ENCODE measurements at regions not wholly inside any gene's neighbourhood (a gene's known extent, or its start where the extent isn't known, plus 50 kb on each side); places are given as distances from the start of the nearest gene placed in this dataset.
"Not testable (repeated sequence)": the region's sequence is repeated elsewhere in the genome, so short reads cannot be mapped to it uniquely, and the experiment has no call there.

DNA sequence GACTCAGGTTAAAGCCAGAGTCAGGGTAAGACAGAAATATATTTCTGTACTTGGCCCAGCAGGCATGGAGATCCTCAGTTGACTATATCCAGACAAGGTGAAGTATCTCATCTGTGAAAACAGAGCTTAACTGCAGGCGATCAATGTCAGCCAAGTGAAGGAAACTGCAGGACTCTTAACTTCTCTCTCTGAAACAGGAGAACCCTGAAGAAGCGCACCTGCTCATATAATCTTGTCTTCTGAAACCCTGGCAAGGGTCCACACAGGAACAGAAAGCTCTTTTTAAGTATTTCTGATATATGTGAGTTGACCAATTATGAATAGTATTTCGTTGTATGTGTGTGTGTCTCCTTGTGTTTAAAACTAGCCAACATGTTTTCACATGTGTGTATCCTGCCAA is 504.8 kb upstream of the SLITRK5 start:
- H3K4me3 ChIP-seq = no peak overlapping the region
- TF ChIP-seq EZH2 (IDR thresholded peaks at IDR 0.05) = no peak
- no peak for TF ChIP-seq FOXP2 (optimal IDR thresholded peaks at IDR 0.05; ENCODE audit: control extremely low read depth, extremely low read length, insufficient read depth)
- TF ChIP-seq POLR2AphosphoS5 (IDR thresholded peaks at IDR 0.05; ENCODE audit: borderline replicate concordance, low read depth, low read length) = no peak
- DNase-seq (ENCODE audit: low read depth, low spot score) = no peak
- H3K9ac ChIP-seq (ENCODE audit: insufficient read length) = no peak overlapping the region
- no peaks in the 10 kb centered on the region for H3K36me3 ChIP-seq (ENCODE audit: insufficient read depth, low read length)
- no peaks in the 10 kb centered on the region for H3K9me3 ChIP-seq (ENCODE audit: low read depth, low read length)
- H3K27ac ChIP-seq = no peak overlapping the region

DNA sequence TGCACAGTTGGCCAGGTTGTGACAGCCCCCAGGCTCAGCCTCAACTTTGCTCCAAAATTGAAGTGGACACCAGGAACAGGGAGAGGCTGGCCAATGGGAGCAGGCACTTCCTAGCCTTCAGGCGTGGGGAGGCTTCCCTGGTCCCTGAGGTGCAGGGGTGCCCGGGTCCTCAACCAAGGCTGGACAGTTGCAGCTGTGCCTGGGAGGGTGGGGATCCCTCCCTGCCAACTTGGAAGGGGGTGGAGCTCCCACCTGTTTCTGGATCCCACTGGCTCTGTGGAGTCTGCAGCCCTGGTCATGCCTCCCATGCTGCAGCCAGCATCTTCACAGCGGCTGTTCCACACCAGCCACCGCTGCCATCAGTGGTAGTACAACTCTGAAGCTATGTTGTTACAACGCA is 502.8 kb upstream of the SLITRK5 start:
- no peak overlapping the region for H3K4me3 ChIP-seq
- no peak for TF ChIP-seq POLR2AphosphoS5 (IDR thresholded peaks at IDR 0.05; ENCODE audit: borderline replicate concordance, low read depth, low read length)
- TF ChIP-seq EZH2 (IDR thresholded peaks at IDR 0.05) = no peak
- no peak for TF ChIP-seq FOXP2 (optimal IDR thresholded peaks at IDR 0.05; ENCODE audit: control extremely low read depth, extremely low read length, insufficient read depth)
- no peak overlapping the region for H3K27ac ChIP-seq
- no peak overlapping the region for H3K9ac ChIP-seq (ENCODE audit: insufficient read length)
- H3K36me3 ChIP-seq (ENCODE audit: insufficient read depth, low read length) = no peaks in the 10 kb centered on the region
- no peak for DNase-seq (ENCODE audit: low read depth, low spot score)
- no peaks in the 10 kb centered on the region for H3K9me3 ChIP-seq (ENCODE audit: low read depth, low read length)

GRCh38 chr13:87169337-87169736 is 501.8 kb upstream of the SLITRK5 start:
- Histone ChIP-seq H3K4me3 (no peak overlapping the region), H3K27ac (no peak overlapping the region), H3K9me3 (ENCODE audit: low read depth, low read length) (no peaks in the 10 kb centered on the region), H3K9ac (ENCODE audit: insufficient read length) (no peak overlapping the region), H3K36me3 (ENCODE audit: insufficient read depth, low read length) (no peaks in the 10 kb centered on the region)
- DNase-seq (ENCODE audit: low read depth, low spot score) = no peak
- TF ChIP-seq POLR2AphosphoS5 (IDR thresholded peaks at IDR 0.05; ENCODE audit: borderline replicate concordance, low read depth, low read length) = no peak
- TF ChIP-seq EZH2 (IDR thresholded peaks at IDR 0.05) = no peak
- no peak for TF ChIP-seq FOXP2 (optimal IDR thresholded peaks at IDR 0.05; ENCODE audit: control extremely low read depth, extremely low read length, insufficient read depth)

- Histone ChIP-seq H3K9ac (ENCODE audit: insufficient read length) (no peak overlapping the region), H3K4me3 (no peak overlapping the region), H3K36me3 (ENCODE audit: insufficient read depth, low read length) (no peaks in the 10 kb centered on the region), H3K9me3 (ENCODE audit: low read depth, low read length) (no peaks in the 10 kb centered on the region), H3K27ac (no peak overlapping the region)
- no peak for DNase-seq (ENCODE audit: low read depth, low spot score)
- no peak for TF ChIP-seq FOXP2 (optimal IDR thresholded peaks at IDR 0.05; ENCODE audit: control extremely low read depth, extremely low read length, insufficient read depth)
- TF ChIP-seq POLR2AphosphoS5 (IDR thresholded peaks at IDR 0.05; ENCODE audit: borderline replicate concordance, low read depth, low read length) = no peak
- TF ChIP-seq EZH2 (IDR thresholded peaks at IDR 0.05) = no peak
Observed at GRCh38 chr13:87172166-87172835, 498.9 kb upstream of the SLITRK5 start.

- H3K27ac ChIP-seq; H3K4me3 ChIP-seq; H3K36me3 ChIP-seq (ENCODE audit: insufficient read depth, low read length); H3K9ac ChIP-seq (ENCODE audit: insufficient read length); H3K9me3 ChIP-seq (ENCODE audit: low read depth, low read length); DNase-seq (ENCODE audit: low read depth, low spot score): not testable (repeated sequence)
Observed at GRCh38 chr13:87185138-87185537, 486.0 kb upstream of the SLITRK5 start.

DNA sequence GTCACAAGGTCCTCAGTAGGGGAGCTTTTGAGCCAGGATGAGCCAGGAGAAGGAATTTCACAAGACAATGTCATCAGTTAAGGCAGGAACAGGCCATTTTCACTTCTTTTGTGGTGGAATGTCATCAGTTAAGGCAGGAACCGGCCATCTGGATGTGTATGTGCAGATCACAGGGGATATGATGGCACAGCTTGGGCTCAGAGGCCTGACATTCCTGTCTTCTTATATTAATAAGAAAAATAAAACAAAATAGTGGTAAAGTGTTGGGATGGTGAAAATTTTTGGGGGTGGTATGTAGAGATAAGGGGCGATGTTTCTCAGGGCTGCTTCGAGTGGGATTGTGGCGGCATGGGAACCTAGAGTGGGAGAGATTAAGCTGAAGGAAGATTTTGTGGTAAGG is 484.5 kb upstream of the SLITRK5 start:
- H3K4me3 ChIP-seq; H3K9me3 ChIP-seq (ENCODE audit: low read depth, low read length): not testable (repeated sequence)

GRCh38 chr13:87191485-87191884 is 479.7 kb upstream of the SLITRK5 start:
- H3K4me3 ChIP-seq; H3K9me3 ChIP-seq (ENCODE audit: low read depth, low read length); H3K27ac ChIP-seq; H3K9ac ChIP-seq (ENCODE audit: insufficient read length); H3K36me3 ChIP-seq (ENCODE audit: insufficient read depth, low read length); DNase-seq (ENCODE audit: low read depth, low spot score): not testable (repeated sequence)

More for the DNA sequence above, 484.5 kb upstream of the SLITRK5 start:
- DNase-seq (ENCODE audit: low read depth, low spot score); H3K27ac ChIP-seq; H3K9ac ChIP-seq (ENCODE audit: insufficient read length); H3K36me3 ChIP-seq (ENCODE audit: insufficient read depth, low read length): not testable (repeated sequence)

DNA sequence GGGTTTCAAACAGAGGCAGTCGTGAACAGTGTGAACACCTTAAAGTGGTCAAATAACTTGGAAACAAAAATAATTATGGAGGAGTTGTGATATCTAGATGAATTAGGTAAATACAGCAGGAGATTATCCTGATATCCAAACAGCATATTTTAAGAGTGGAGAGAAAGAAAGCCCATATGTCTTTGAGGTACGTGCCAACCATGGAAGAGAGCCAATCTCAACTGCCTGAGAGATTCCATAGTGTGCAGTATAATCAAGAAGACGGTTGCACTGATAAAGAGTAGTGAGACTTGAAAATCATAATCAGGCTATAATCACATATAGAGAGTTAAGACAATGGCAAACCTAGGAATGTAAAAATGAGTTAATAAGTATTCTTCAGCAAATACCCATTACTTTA is 472.8 kb upstream of the SLITRK5 start:
- Histone ChIP-seq H3K9ac (ENCODE audit: insufficient read length) (no peak overlapping the region), H3K36me3 (ENCODE audit: insufficient read depth, low read length) (no peaks in the 10 kb centered on the region), H3K9me3 (ENCODE audit: low read depth, low read length) (no peaks in the 10 kb centered on the region), H3K27ac (no peak overlapping the region), H3K4me3 (no peak overlapping the region)
- TF ChIP-seq POLR2AphosphoS5 (IDR thresholded peaks at IDR 0.05; ENCODE audit: borderline replicate concordance, low read depth, low read length) = no peak
- TF ChIP-seq FOXP2 (optimal IDR thresholded peaks at IDR 0.05; ENCODE audit: control extremely low read depth, extremely low read length, insufficient read depth) = no peak
- TF ChIP-seq EZH2 (IDR thresholded peaks at IDR 0.05) = no peak
- no peak for DNase-seq (ENCODE audit: low read depth, low spot score)

DNA sequence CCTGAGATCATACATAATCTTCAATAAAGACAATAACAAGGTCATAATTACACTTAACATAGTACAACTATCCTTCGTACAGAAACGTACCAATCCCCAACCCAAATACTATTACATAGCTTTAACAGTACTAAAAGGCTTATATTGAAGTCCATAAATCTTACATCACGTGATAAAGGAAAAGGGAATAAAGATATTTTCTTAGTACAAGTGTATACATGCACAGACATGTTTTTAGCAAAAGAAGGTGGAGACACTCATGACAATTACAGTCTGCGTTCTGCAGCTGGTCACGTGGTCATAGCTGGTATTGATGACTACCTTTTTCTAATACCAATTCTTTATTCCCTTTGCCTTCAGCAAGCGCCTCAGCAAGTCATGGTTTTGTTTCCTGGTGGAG is 464.5 kb upstream of the SLITRK5 start:
- TF ChIP-seq FOXP2 (optimal IDR thresholded peaks at IDR 0.05; ENCODE audit: control extremely low read depth, extremely low read length, insufficient read depth) (no peak), EZH2 (IDR thresholded peaks at IDR 0.05) (no peak), POLR2AphosphoS5 (IDR thresholded peaks at IDR 0.05; ENCODE audit: borderline replicate concordance, low read depth, low read length) (no peak)

More for the DNA sequence above, 464.5 kb upstream of the SLITRK5 start:
- Histone ChIP-seq H3K4me3 (no peak overlapping the region), H3K9me3 (ENCODE audit: low read depth, low read length) (no peaks in the 10 kb centered on the region), H3K36me3 (ENCODE audit: insufficient read depth, low read length) (no peaks in the 10 kb centered on the region), H3K27ac (no peak overlapping the region), H3K9ac (ENCODE audit: insufficient read length) (no peak overlapping the region)
- no peak for DNase-seq (ENCODE audit: low read depth, low spot score)

Measured in SK-N-MC (cell line).